ENCODE measurements at regions not wholly inside any gene's neighbourhood (a gene's known extent, or its start where the extent isn't known, plus 50 kb on each side); places are given as distances from the start of the nearest gene placed in this dataset.

DNA sequence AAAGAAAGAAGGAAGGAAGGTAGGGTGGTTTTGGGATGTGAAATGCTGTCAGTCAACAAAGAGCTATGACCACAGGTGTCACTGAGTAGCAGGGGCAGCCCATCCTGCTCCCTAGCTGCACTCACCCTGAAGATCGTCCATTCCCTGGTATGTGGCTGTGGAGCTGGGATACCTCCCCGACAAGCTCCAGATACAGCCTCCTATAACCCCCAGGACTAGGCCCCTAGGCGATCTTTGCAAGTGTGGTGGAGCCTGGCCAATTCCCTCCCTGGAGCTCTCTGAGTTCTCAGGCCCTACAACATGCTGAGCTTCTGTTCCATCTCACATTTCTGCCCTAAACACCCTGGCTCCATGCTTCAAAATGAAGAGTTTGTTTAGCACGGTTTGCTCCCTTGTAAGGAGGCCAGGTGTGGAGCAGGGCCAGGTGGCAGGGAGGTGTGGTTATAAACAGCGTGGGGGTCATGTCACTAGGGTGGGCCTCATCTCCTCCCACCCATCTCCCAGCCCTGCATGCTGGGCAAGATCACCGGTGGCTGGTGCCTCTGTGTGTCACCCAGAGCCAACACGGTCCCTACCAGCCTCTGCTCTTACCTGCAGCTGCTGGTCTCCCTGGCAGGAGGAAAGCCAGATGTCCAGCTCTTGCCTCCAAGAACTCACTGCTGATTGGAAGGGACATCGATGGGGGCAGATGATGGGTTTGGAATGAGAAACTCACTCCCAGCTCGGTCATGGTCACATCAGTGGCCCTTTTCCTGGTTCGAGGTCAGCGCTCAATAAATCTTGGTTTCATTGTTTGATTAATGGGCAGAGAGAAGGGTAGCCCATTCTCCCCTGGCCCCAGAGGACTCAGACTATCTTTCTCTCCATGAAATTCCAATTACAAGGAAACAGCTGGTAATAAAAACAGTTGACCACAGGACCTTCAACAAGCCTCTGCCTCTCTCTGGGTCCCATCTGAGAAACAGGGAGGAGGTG is 511.0 kb upstream of the CDH5 start:
- Mint-ChIP-seq H3K4me1 (ENCODE audit: low read depth in 2 of 2) (no peaks in the 10 kb centered on the region), H3K27me3 (no peaks in the 10 kb centered on the region)

DNA sequence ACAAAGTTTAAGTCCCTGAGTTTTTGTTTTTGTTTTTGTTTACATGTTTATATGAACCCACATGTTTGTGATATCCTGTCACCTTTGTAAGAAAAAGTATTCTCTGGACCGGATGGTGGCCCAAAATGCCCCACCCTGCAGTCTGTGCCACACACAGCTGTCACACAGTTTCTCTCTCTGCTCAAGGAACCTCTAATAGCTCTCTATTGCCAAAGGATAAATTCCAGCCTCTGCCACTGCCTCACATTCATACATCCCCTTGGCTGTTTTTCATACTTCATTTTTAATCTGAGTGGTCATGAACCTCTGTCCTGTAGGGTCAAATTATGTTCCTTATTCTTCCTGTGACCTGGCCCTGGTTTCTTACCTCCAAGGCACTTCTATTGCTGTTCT is 520.3 kb upstream of the CDH5 start:
- H3K27me3 Mint-ChIP-seq = no peaks in the 10 kb centered on the region
- H3K27ac Mint-ChIP-seq = no peak overlapping the region
- no peaks in the 10 kb centered on the region for H3K4me1 Mint-ChIP-seq (ENCODE audit: low read depth in 2 of 2)
- ATAC-seq (replicated peaks) = no peak
- no peak for DNase-seq
- peaks cover 8 to 30% of the 10 kb centered on the region in 2 donors for H3K9me3 Mint-ChIP-seq
- no peak overlapping the region for H3K4me3 Mint-ChIP-seq
- peaks cover 2% of the 10 kb centered on the region for H3K36me3 Mint-ChIP-seq (ENCODE audit: insufficient read depth)

More for the DNA sequence above, 511.0 kb upstream of the CDH5 start:
- Mint-ChIP-seq H3K36me3 (ENCODE audit: insufficient read depth) (no peaks in the 10 kb centered on the region), H3K27ac (no peak overlapping the region), H3K9me3 (peaks cover 7 to 26% of the 10 kb centered on the region in 2 donors), H3K4me3 (no peak overlapping the region)
- DNase-seq (no peak), ATAC-seq (replicated peaks) (no peak)

DNA sequence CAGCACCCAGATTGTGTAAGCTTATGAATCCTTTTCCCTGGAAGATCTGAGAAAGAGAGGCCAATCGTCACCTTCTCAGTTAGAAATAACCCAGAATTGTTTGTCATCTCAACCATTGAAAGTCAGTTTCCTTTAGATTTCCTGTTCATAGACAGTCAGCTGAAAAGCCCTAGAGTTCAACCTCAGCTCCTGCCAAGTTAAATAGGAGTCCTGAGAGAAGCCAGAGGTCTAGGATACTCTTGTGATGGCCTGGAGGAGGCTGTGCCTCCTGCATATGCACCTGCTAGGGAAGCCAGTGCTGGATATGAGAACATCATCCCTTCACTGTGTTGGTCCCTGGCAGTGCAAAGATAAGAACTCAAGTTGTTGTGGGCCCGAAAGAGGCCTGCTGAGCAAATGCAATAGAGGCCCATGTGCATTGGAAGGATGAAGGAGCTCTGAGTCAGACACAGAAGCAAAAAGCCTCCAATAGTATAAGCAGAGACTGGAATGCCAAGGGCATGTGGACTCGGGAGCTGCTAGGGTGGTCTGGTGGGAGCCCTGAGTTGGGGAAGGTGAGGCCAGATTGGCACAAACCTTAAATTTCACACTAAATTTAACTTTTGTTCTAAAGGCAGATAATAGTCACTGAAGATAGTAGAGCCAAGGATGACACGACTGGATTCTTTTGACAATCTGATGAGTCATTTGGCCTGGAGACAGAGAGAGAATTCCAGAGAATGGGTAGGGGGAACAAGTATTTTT is 520.9 kb upstream of the CDH5 start:
- ATAC-seq (replicated peaks) (no peak), DNase-seq (no peak)
- Mint-ChIP-seq H3K9me3 (peaks cover 8 to 28% of the 10 kb centered on the region in 2 donors), H3K27ac (no peak overlapping the region), H3K4me1 (ENCODE audit: low read depth in 2 of 2) (no peaks in the 10 kb centered on the region), H3K27me3 (no peaks in the 10 kb centered on the region), H3K4me3 (no peak overlapping the region), H3K36me3 (ENCODE audit: insufficient read depth) (peaks cover 2% of the 10 kb centered on the region)

DNA sequence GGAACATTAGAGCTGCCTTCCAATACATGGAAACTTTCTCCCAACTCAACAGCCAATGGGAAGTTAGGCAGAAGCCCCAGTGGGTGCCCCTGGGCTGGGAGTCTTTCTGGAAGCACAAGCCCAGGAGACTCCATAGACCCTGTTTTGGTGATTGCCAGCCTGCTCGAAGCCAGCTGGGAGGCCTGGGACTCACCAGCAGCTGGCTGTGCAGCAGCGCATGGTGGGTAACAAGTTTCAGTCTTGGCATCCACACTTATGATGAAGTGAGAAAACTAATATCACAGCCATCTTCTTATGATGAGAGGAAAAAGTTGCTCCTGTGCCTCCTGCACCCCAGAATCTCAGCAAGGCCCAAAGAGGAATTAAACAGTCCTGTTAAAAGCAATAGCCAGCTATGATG is 522.5 kb upstream of the CDH5 start:
- no peaks in the 10 kb centered on the region for H3K27me3 Mint-ChIP-seq
- no peaks in the 10 kb centered on the region for H3K4me1 Mint-ChIP-seq (ENCODE audit: low read depth in 2 of 2)
- H3K27ac Mint-ChIP-seq = no peak overlapping the region
- peaks cover 6 to 21% of the 10 kb centered on the region in 2 donors for H3K9me3 Mint-ChIP-seq
- ATAC-seq (replicated peaks) = no peak
- H3K36me3 Mint-ChIP-seq (ENCODE audit: insufficient read depth) = peaks cover 2% of the 10 kb centered on the region
- no peak overlapping the region for H3K4me3 Mint-ChIP-seq
- DNase-seq = no peak

DNA sequence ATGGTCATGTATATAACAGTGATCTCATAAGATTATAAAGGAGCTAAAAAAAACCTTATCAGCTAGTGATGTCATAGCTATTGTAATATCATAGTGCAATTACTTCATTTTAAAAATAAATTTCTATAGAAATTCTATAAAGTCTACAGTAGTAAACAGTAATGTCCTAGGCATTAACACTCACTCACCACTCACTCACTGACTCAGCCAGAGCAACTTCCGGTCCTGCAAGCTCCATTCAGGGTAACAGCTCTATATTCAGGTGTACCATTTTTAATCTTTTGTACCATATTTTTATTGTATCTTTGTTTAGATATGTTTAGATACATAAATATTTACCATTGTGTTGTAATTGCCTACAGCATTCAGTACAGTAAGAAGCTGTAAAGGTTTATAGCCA is 524.4 kb upstream of the CDH5 start:
- peaks cover 2% of the 10 kb centered on the region for H3K36me3 Mint-ChIP-seq (ENCODE audit: insufficient read depth)
- H3K27ac Mint-ChIP-seq = no peak overlapping the region
- no peak overlapping the region for H3K4me3 Mint-ChIP-seq
- no peak for ATAC-seq (replicated peaks)
- H3K4me1 Mint-ChIP-seq (ENCODE audit: low read depth in 2 of 2) = no peaks in the 10 kb centered on the region
- no peaks in the 10 kb centered on the region for H3K27me3 Mint-ChIP-seq
- peaks cover 6 to 14% of the 10 kb centered on the region in 2 donors for H3K9me3 Mint-ChIP-seq
- DNase-seq = no peak

DNA sequence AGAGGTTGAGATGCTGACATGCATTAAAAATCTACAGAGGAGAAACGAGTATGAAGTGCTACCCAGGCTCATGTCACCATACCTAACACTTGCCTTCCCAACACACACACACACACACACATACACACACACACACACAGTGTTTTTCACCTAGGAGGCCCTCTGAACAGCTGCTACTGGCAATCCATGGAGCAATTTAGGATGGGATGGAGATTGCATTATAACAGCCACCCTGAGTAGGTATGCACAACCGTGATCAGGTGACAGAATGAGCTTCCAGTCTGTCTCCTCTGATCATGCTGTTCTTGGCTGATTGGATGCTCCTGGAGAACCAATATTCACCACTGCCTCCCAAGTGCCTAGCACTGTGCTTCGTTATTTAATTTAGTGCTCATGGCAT is 528.5 kb upstream of the CDH5 start:
- Mint-ChIP-seq H3K27me3 (no peaks in the 10 kb centered on the region), H3K4me3 (no peak overlapping the region), H3K36me3 (ENCODE audit: insufficient read depth) (peaks cover 2% of the 10 kb centered on the region), H3K27ac (no peak overlapping the region), H3K4me1 (ENCODE audit: low read depth in 2 of 2) (no peaks in the 10 kb centered on the region), H3K9me3 (peaks cover 4 to 7% of the 10 kb centered on the region in 2 donors)
- ATAC-seq (replicated peaks) = no peak
- no peak for DNase-seq

DNA sequence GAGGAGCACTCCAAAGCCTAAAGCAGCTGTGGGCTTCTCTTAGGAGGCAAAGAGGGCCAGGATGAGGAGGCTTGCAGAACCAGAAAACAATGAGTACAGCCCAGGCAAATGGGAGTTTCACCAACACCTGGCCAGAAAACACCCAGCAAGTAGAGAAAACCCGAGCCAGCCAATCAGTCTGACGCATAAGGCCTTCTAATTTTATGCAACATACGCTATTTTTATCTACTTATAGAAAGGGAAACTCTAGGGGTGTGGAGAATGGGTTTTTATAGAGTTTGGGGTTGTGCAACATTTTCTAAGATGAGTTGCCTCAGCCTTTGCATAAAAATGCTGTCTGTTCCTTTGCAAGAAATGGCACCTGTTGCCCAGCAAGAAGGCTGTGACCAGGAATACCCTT is 529.0 kb upstream of the CDH5 start:
- no peak overlapping the region for H3K4me3 Mint-ChIP-seq
- H3K27me3 Mint-ChIP-seq = no peaks in the 10 kb centered on the region
- H3K4me1 Mint-ChIP-seq (ENCODE audit: low read depth in 2 of 2) = no peaks in the 10 kb centered on the region
- DNase-seq (no peak), ATAC-seq (replicated peaks) (no peak)
- peaks cover 2% of the 10 kb centered on the region for H3K36me3 Mint-ChIP-seq (ENCODE audit: insufficient read depth)
- H3K9me3 Mint-ChIP-seq = peaks cover 4 to 7% of the 10 kb centered on the region in 2 donors
- H3K27ac Mint-ChIP-seq = no peak overlapping the region

DNA sequence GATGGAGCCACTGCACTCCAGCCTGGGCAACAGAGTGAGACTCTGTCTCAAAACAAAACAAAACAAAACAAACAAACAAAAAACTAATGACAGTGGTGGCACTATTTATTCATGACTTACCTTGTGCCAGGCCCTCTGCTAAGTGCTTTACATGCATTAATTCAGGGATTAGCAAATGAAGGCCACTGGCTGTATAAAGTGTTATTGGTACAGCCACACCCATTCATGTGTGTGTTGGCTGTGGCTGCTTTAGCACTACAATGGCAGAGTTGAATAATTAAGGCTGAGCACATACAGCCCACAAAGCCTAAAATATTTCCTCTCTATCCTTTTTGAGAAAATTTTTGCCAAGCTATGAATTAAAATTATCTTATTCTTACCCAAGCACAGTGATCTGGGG is 531.8 kb upstream of the CDH5 start:
- DNase-seq = no peak
- no peaks in the 10 kb centered on the region for H3K4me1 Mint-ChIP-seq (ENCODE audit: low read depth in 2 of 2)
- no peaks in the 10 kb centered on the region for H3K27me3 Mint-ChIP-seq
- H3K27ac Mint-ChIP-seq = no peak overlapping the region
- no peaks in the 10 kb centered on the region for H3K36me3 Mint-ChIP-seq (ENCODE audit: insufficient read depth)
- no peak for ATAC-seq (replicated peaks)
- no peaks in the 10 kb centered on the region for H3K9me3 Mint-ChIP-seq
- H3K4me3 Mint-ChIP-seq = no peak overlapping the region

DNA sequence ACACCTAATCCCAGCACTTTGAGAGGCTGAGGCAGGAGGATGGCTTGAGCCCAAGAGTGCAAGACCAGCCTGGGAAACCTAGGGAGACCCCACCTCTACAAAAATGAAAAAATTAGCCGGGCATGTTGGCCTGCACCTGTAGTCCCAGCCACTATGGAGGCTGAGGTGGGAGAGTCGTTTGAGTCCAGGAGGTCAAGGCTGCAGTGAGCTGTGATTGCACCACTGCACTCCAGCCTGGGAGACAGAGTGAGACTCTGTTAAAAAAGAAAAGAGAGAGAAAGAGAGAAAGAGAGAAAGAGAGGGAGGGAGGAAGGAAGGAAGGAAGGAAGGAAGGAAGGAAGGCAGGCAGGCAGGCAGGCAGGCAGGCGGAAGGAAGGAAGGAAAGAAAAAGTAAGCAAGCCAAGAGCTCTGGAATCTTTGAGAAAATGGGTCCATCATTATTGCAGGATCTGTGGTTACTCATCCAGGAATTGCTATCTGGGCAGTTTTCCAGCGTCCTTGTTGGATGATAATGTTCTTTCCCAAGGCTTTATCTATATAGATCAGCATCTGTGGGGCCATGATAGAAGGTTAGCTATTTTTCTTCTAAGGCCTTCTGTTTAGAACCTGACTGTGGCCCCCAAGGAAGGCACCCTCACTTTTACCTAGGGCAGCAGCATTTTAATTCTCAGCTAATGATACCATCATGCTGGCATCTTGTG is 533.2 kb upstream of the CDH5 start:
- Mint-ChIP-seq H3K9me3 (peaks cover 0 to 4% of the 10 kb centered on the region in 2 donors), H3K36me3 (ENCODE audit: insufficient read depth) (no peaks in the 10 kb centered on the region), H3K4me1 (ENCODE audit: low read depth in 2 of 2) (no peaks in the 10 kb centered on the region), H3K27me3 (no peaks in the 10 kb centered on the region), H3K4me3 (no peak overlapping the region), H3K27ac (no peak overlapping the region)
- DNase-seq (no peak), ATAC-seq (replicated peaks) (no peak)

DNA sequence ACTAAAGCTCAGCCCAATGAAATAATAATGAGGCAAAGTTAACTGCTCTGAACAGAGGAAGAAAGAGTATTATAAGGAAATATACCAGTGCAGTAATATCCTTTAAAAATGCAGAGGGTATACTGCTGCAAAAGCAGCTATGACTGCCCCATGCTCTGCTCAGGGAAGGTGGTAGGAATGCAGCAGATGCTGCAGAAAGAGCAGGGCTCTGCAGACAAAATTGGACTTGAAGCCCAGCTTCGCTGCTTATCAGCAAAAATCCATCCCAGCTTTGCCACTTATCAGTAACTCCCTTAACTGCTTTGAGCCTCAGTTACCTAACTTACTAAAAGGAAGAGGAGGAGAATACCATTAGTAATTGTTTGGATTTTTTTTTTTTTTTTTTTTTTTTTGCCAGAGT is 533.8 kb upstream of the CDH5 start:
- no peak for ATAC-seq (replicated peaks)
- Mint-ChIP-seq H3K27ac (no peak overlapping the region), H3K36me3 (ENCODE audit: insufficient read depth) (no peaks in the 10 kb centered on the region), H3K4me3 (no peak overlapping the region), H3K9me3 (peaks cover 3 to 11% of the 10 kb centered on the region in 2 donors), H3K4me1 (ENCODE audit: low read depth in 2 of 2) (no peaks in the 10 kb centered on the region), H3K27me3 (no peaks in the 10 kb centered on the region)
- DNase-seq = no peak

DNA sequence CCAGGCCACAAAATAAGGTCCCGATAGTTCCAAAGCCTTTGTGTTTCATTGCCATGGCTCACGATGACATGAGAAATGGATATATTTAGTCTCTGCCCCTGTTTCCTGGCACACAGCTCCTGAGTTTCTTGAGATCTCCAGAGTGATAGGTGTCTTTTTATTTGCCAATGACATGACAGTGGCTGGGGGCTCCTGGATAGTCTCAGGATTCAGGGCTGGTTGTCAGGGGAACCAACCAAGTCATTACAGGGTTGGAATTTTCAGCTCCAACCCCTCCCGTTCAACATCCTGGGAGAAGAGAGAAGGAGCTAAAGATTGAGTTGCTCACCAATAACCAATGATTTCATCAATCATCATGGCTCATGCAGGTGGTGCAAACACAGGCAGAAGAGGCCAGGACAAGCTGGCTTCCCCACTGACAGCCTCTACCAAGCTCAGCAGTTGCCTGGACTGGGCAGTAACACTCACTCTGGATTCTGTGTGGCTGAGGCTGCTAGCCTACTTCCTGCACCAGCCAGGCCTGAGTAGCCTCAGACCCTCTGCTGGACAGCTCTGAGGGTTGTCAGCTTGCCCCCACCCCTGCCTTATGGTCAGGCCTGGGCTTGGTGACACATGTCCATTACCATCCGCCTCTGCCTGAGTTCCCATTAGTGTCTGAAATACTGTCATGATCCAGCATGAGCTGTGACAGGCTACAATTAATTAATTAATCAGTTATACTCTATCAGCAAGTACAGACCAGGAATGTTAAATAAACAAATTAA is 534.4 kb upstream of the CDH5 start:
- Mint-ChIP-seq H3K9me3 (peaks cover 3 to 11% of the 10 kb centered on the region in 2 donors), H3K27ac (no peak overlapping the region), H3K4me3 (no peak overlapping the region), H3K27me3 (no peaks in the 10 kb centered on the region), H3K4me1 (ENCODE audit: low read depth in 2 of 2) (no peaks in the 10 kb centered on the region), H3K36me3 (ENCODE audit: insufficient read depth) (no peaks in the 10 kb centered on the region)
- DNase-seq (no peak), ATAC-seq (replicated peaks) (no peak)

DNA sequence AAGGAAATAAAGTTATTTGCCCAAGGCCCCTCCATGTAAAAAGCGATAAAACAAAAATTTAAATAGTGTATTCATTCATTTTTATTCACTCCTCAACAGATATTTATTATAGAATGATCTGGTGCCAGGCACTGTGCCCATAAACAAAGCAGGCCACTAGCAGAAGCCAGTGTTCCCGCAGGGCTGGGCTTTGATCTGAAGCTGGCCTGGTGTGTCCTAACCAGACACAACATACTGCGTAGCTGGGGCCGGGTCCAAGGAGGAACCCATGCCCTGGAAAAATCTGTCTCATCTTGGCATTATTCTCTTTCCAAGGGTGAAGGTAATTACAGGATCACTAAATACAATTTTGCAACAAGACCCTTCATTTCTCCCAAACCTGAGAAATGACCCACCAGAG is 537.4 kb upstream of the CDH5 start:
- Mint-ChIP-seq H3K27me3 (no peaks in the 10 kb centered on the region), H3K4me3 (no peak overlapping the region), H3K4me1 (ENCODE audit: low read depth in 2 of 2) (no peaks in the 10 kb centered on the region), H3K27ac (no peak overlapping the region), H3K9me3 (peaks cover 3 to 11% of the 10 kb centered on the region in 2 donors), H3K36me3 (ENCODE audit: insufficient read depth) (no peaks in the 10 kb centered on the region)
- DNase-seq (no peak), ATAC-seq (replicated peaks) (no peak)

DNA sequence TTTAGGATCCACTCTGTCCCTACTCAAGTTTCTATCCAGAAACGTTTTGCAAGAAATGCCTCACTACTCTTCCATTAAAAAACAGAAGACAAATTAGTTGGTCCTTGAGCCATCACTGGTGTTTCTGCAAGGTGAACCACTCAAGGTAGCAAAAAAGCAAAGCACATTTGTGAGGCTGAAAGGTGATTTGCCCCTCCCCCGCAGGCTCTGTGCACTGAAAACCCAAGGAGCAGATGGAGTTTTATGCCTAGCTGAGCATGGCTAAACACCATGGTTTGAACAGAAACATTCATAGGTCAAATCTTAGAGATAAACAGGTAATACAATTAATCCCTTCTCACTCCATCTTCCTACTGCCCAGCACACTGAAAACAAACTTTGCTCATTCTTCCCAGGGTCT is 538.2 kb upstream of the CDH5 start:
- ATAC-seq (replicated peaks) = no peak
- Mint-ChIP-seq H3K27me3 (no peaks in the 10 kb centered on the region), H3K4me1 (ENCODE audit: low read depth in 2 of 2) (no peaks in the 10 kb centered on the region), H3K9me3 (peaks cover 5 to 11% of the 10 kb centered on the region in 2 donors), H3K27ac (no peak overlapping the region), H3K36me3 (ENCODE audit: insufficient read depth) (no peaks in the 10 kb centered on the region), H3K4me3 (no peak overlapping the region)
- DNase-seq = no peak
